Calu3 (cell line): ENCODE measurements at regions not wholly inside any gene's neighbourhood (a gene's known extent, or its start where the extent isn't known, plus 50 kb on each side); places are given as distances from the start of the nearest gene placed in this dataset.

Experiments used
- BruUV-seq: library from RNA; stranded (reverse); fragments of 400-500 nt; replicated peaks from 2 replicates; lab custom pipeline; 2021; lab: Mats Ljungman, UMichigan
- CTCF ChIA-PET: fragments of 300-600 bp; sonication (Branson Sonifier 250); formaldehyde crosslinking; loops from one replicate; lab custom pipeline; 2022; ENCODE audit warnings: antibody characterized with exemption; lab: Charles Lee
- DNase-seq: peaks from one replicate; pipeline ENCODE4 v3.0.0; 2022
- H3K27ac Mint-ChIP-seq: one replicate; pipeline ENCODE4 v1.8.0; 2022; ENCODE audit warnings: mixed read lengths; ENCODE audit not compliant: unreplicated experiment
- H3K27me3 Mint-ChIP-seq: one replicate; pipeline ENCODE4 v1.8.0; 2022; ENCODE audit warnings: mixed read lengths; ENCODE audit not compliant: unreplicated experiment
- H3K36me3 Mint-ChIP-seq: one replicate; pipeline ENCODE4 v1.8.0; 2022; ENCODE audit warnings: mild to moderate bottlenecking, moderate library complexity, mixed read lengths; ENCODE audit not compliant: insufficient read depth, unreplicated experiment
- H3K4me1 Mint-ChIP-seq: one replicate; pipeline ENCODE4 v1.8.0; 2022; ENCODE audit warnings: mild to moderate bottlenecking, low read depth, mixed read lengths; ENCODE audit not compliant: unreplicated experiment
- H3K4me3 Mint-ChIP-seq: one replicate; pipeline ENCODE4 v1.8.0; 2022; ENCODE audit warnings: mild to moderate bottlenecking, low read depth, moderate library complexity, mixed read lengths; ENCODE audit not compliant: unreplicated experiment
- H3K9me3 Mint-ChIP-seq: one replicate; pipeline ENCODE4 v1.8.0; 2022; ENCODE audit warnings: low read depth, mixed read lengths; ENCODE audit not compliant: unreplicated experiment
- CTCF ChIP-seq: fragments of 200-600 bp; IDR thresholded peaks from one replicate; pipeline ENCODE4 v1.8.0; 2022; ENCODE audit warnings: antibody characterized with exemption; ENCODE audit not compliant: unreplicated experiment
- intact Hi-C: fragments of 100-400 bp; cut with micrococcal nuclease; formaldehyde crosslinking; loops from one replicate; pipeline ENCODE4 v1.10.0; 2022; ENCODE audit not compliant: unreplicated experiment

DNA sequence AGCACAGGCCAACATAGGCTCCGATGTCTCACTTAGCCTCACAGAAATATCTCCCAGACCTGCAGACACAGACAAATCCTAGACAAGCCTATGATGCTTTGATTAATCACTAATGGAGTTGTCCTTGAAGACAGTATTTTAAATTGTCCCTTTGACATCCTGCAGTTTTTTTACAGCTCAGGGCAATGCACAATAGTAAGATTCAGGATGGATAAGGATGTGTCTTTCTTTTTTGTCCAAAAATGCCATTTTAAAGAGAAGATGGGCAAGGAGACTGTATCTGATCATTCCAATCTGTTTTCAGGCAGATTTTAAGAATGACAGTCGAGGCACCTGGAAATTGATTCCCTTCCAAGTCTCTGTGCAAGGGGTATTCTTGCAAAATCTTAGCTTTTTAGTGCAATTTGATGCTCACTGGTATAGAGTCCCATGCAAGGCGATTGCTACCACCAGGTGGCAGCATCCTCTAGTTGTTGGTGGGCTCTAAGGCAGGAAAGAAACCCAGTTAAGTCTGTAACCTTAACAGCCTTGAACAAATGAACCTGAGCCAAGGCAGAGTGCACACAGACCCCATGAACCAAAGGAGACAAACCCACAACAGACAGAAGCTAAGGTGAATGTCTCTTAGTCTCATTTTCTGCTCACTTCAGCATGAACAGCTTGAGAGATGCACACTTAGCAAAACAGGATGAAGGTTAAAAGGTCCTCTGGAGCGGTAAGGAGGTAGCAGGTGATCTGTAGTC lies 51.2 kb upstream of the MINAR1 start:
- CTCF ChIA-PET = interaction anchor here (0.5 to 3.8 kb wide), 11 partner anchors 8 to 793 kb away, joined by 3 to 42 read pairs (median 3); no protein-coding TSS in a partner anchor
- no peaks in the 10 kb centered on the region for H3K4me1 Mint-ChIP-seq
- H3K4me3 Mint-ChIP-seq = no peak overlapping the region
- DNase-seq = peak; percentile 87
- BruUV-seq = no TSS peak
- intact Hi-C loops = loop anchor here (1.0 to 5.0 kb wide), 6 partner anchors 196 to 792 kb away; no protein-coding TSS in a partner anchor
- no peaks in the 10 kb centered on the region for H3K36me3 Mint-ChIP-seq
- H3K27me3 Mint-ChIP-seq = no peaks in the 10 kb centered on the region
- TF ChIP-seq CTCF = peak; percentile 82
- no peak overlapping the region for H3K27ac Mint-ChIP-seq
- H3K9me3 Mint-ChIP-seq = no peaks in the 10 kb centered on the region

- no peaks in the 10 kb centered on the region for H3K36me3 Mint-ChIP-seq
- no peak overlapping the region for H3K4me3 Mint-ChIP-seq
- TF ChIP-seq CTCF = no peak
- H3K9me3 Mint-ChIP-seq = no peaks in the 10 kb centered on the region
- DNase-seq = no peak
- intact Hi-C loops = loop anchor here (1.0 to 5.0 kb wide), 6 partner anchors 196 to 791 kb away; no protein-coding TSS in a partner anchor
- H3K4me1 Mint-ChIP-seq = no peaks in the 10 kb centered on the region
- no peak overlapping the region for H3K27ac Mint-ChIP-seq
- CTCF ChIA-PET = interaction anchor here (1.0 to 3.8 kb wide), 7 partner anchors 9 to 792 kb away, joined by 3 to 42 read pairs (median 7); no protein-coding TSS in a partner anchor
- H3K27me3 Mint-ChIP-seq = no peaks in the 10 kb centered on the region
- BruUV-seq = no TSS peak
Observed at GRCh38 chr15:79381593-79381992, 50.5 kb upstream of the MINAR1 start.
